Kidney (tissue), 13 donors: ENCODE measurements at regions not wholly inside any gene's neighbourhood (a gene's known extent, or its start where the extent isn't known, plus 50 kb on each side); places are given as distances from the start of the nearest gene placed in this dataset.
"Not testable (repeated sequence)": the region's sequence is repeated elsewhere in the genome, so short reads cannot be mapped to it uniquely, and the experiment has no call there.

Experiments used
- DNase-seq, 5 donors: peaks; one replicate each; pipeline ENCODE4 v3.0.0-alpha.2; 2013 to 2020
- FAIRE-seq: peaks from 2 replicates; lab custom pipeline; 2012; peaks lifted over from hg19 to GRCh38; lab: Jason Lieb, UNC
- H3K27ac ChIP-seq, 2 donors: one replicate each; pipeline ENCODE4 v1.7.0; 2013; ENCODE audit warnings: low read depth in 2 of 2, low read length in 2 of 2, inconsistent platforms in 1 of 2
- H3K27me3 ChIP-seq: one replicate; pipeline ENCODE4 v1.7.1; 2013; ENCODE audit warnings: low read length, inconsistent platforms; ENCODE audit not compliant: control insufficient read depth, insufficient read depth
- H3K36me3 ChIP-seq, 3 donors: one replicate each; pipeline versions ENCODE4 v1.7.0 to v1.7.1; 2013; ENCODE audit warnings: low read length in 3 of 3, control low read depth in 1 of 3, inconsistent platforms in 1 of 3; ENCODE audit not compliant: insufficient read depth in 3 of 3, control insufficient read depth in 2 of 3
- H3K4me1 ChIP-seq, 3 donors: one replicate each; pipeline versions ENCODE4 v1.7.0 to v1.7.1; 2013; ENCODE audit warnings: low read length in 3 of 3, inconsistent platforms in 1 of 3, low read depth in 1 of 3; ENCODE audit not compliant: control insufficient read depth in 2 of 3, insufficient read depth in 2 of 3
- H3K4me3 ChIP-seq, 3 donors: one replicate each; pipeline versions ENCODE4 v1.7.0 to v1.8.1; 2013; ENCODE audit warnings: low read length in 3 of 3, control low read depth in 1 of 3, inconsistent platforms in 1 of 3
- H3K9ac ChIP-seq, 3 donors: one replicate each; pipeline versions ENCODE4 v1.7.0 to v1.7.1; 2013; ENCODE audit warnings: low read length in 3 of 3, control low read depth in 1 of 3, inconsistent platforms in 1 of 3
- H3K9me3 ChIP-seq, 3 donors: one replicate each; pipeline versions ENCODE4 v1.7.0 to v1.7.1; 2013; ENCODE audit warnings: low read length in 3 of 3, control low read depth in 1 of 3, inconsistent platforms in 1 of 3; ENCODE audit not compliant: control insufficient read depth in 2 of 3, insufficient read depth in 1 of 3
- CTCF ChIP-seq: IDR thresholded peaks from 3 replicates; pipeline ENCODE4 v1.5.1; 2012; ENCODE audit warnings: mild to moderate bottlenecking, moderate library complexity, borderline replicate concordance; ENCODE audit not compliant: insufficient read depth; ENCODE audit errors: extremely low read depth
- intact Hi-C: fragments of 100-400 bp; cut with DNase I; formaldehyde crosslinking; loops from one replicate; pipeline ENCODE4 v1.11.1; 2022
- donor health status: control.
- donor health status: control.
- donor health status: control.
- donor health status: control.
- donor health status: control.
- donor health status: DM: yes; HTN: yes; CAD: no.
- donor health status: Normal renal cell carcinoma (clear cell type).

GRCh38 chr21:27887808-27888455, 921.0 kb upstream of the ADAMTS5 start:
- H3K27me3 ChIP-seq, H3K4me1 ChIP-seq, H3K9me3 ChIP-seq, H3K9ac ChIP-seq, H3K27ac ChIP-seq, H3K4me3 ChIP-seq, intact Hi-C loops, FAIRE-seq, DNase-seq, H3K36me3 ChIP-seq: not testable (repeated sequence)

- Histone ChIP-seq H3K9ac (no peak overlapping the region), H3K9me3 (no peaks in the 10 kb centered on the region), H3K4me3 (no peak overlapping the region), H3K27ac (no peak overlapping the region), H3K36me3 (no peaks in the 10 kb centered on the region), H3K27me3 (no peaks in the 10 kb centered on the region), H3K4me1 (no peaks in the 10 kb centered on the region)
- FAIRE-seq (no peak), DNase-seq (peak in 1 of 5 donors; percentile 59)
- no peak for TF ChIP-seq CTCF
- intact Hi-C loops, result no loop called here
Observed at GRCh38 chr21:27885296-27885711, 918.4 kb upstream of the ADAMTS5 start.

GRCh38 chr21:27881331-27881730, 914.4 kb upstream of the ADAMTS5 start:
- H3K4me3 ChIP-seq, FAIRE-seq, H3K4me1 ChIP-seq, H3K9ac ChIP-seq, intact Hi-C loops, H3K36me3 ChIP-seq, H3K27ac ChIP-seq, H3K27me3 ChIP-seq, H3K9me3 ChIP-seq: not testable (repeated sequence)
- peak in 2 of 5 donors; percentile 5 to 55 for DNase-seq

- H3K9me3 ChIP-seq, H3K9ac ChIP-seq, FAIRE-seq, DNase-seq, H3K36me3 ChIP-seq, intact Hi-C loops, H3K4me1 ChIP-seq, H3K4me3 ChIP-seq, H3K27ac ChIP-seq, H3K27me3 ChIP-seq: not testable (repeated sequence)
Observed at GRCh38 chr21:27872411-27872810, 905.5 kb upstream of the ADAMTS5 start.

GRCh38 chr21:27870755-27871154, 903.9 kb upstream of the ADAMTS5 start:
- DNase-seq, FAIRE-seq, H3K9ac ChIP-seq, H3K9me3 ChIP-seq, H3K27me3 ChIP-seq, intact Hi-C loops, H3K4me3 ChIP-seq, H3K4me1 ChIP-seq, H3K36me3 ChIP-seq, H3K27ac ChIP-seq: not testable (repeated sequence)

- H3K27me3 ChIP-seq, intact Hi-C loops, H3K4me1 ChIP-seq, DNase-seq, H3K9ac ChIP-seq, FAIRE-seq, H3K9me3 ChIP-seq, H3K4me3 ChIP-seq, H3K36me3 ChIP-seq, H3K27ac ChIP-seq: not testable (repeated sequence)
Observed at GRCh38 chr21:27860314-27860955, 893.5 kb upstream of the ADAMTS5 start.

- FAIRE-seq, H3K4me3 ChIP-seq, DNase-seq, H3K27ac ChIP-seq, H3K36me3 ChIP-seq, H3K9me3 ChIP-seq, intact Hi-C loops, H3K9ac ChIP-seq, H3K4me1 ChIP-seq, H3K27me3 ChIP-seq: not testable (repeated sequence)
Observed at GRCh38 chr21:27858053-27858825, 891.4 kb upstream of the ADAMTS5 start.
